GM12892 (cell line): ENCODE measurements at regions not wholly inside any gene's neighbourhood (a gene's known extent, or its start where the extent isn't known, plus 50 kb on each side); places are given as distances from the start of the nearest gene placed in this dataset.

ENCODE experiments used
- POLR2A ChIP-seq: IDR thresholded peaks from 2 replicates; pipeline ENCODE4 v1.6.1; 2011; ENCODE audit warnings: low read depth, low read length, control low read depth
- POLR2AphosphoS5 ChIP-seq: IDR thresholded peaks from 2 replicates; pipeline ENCODE4 v1.6.1; 2011; ENCODE audit warnings: low read depth, low read length, control low read depth

GRCh38 chr3:29227307-29227706, 53.6 kb upstream of the RBMS3 start:
- TF ChIP-seq POLR2AphosphoS5 (no peak), POLR2A (no peak)
